Retinal pigment epithelial cell (primary cell): ENCODE measurements at regions not wholly inside any gene's neighbourhood (a gene's known extent, or its start where the extent isn't known, plus 50 kb on each side); places are given as distances from the start of the nearest gene placed in this dataset.
A peak's percentile ranks its signal among the peaks of the same experiment; 100 is the strongest.

Source experiments
- DNase-seq: peaks from one replicate; pipeline ENCODE4 v3.0.0-alpha.2; 2010; ENCODE audit warnings: low read depth
- H3K4me3 ChIP-seq: 2 replicates; pipeline ENCODE4 v1.5.1; 2011; ENCODE audit warnings: mild to moderate bottlenecking, low read length, control low read depth, moderate library complexity
- CTCF ChIP-seq: conservative IDR thresholded peaks from 2 replicates; pipeline ENCODE4 v1.5.1; 2011; ENCODE audit warnings: low read depth, low read length, control low read depth, inconsistent platforms

GRCh38 chr5:8516356-8516755 lies 647.4 kb downstream of the MTRR start:
- DNase-seq: no peak
- no peak for TF ChIP-seq CTCF
- H3K4me3 ChIP-seq: no peak overlapping the region

- DNase-seq: peak; percentile 40
- H3K4me3 ChIP-seq: no peak overlapping the region
- no peak for TF ChIP-seq CTCF
These were observed 648.5 kb downstream of the MTRR start for GRCh38 chr5:8517456-8517855.

- H3K4me3 ChIP-seq: no peak overlapping the region
- DNase-seq: no peak
- no peak for TF ChIP-seq CTCF
These were observed 652.0 kb downstream of the MTRR start for GRCh38 chr5:8520917-8521316.

GRCh38 chr5:8521991-8522390 lies 653.0 kb downstream of the MTRR start:
- DNase-seq: no peak
- no peak for TF ChIP-seq CTCF
- no peak overlapping the region for H3K4me3 ChIP-seq

GRCh38 chr5:8522646-8523045 lies 653.7 kb downstream of the MTRR start:
- DNase-seq: no peak

GRCh38 chr5:8523501-8523900 lies 654.6 kb downstream of the MTRR start:
- no peak for TF ChIP-seq CTCF
- DNase-seq: no peak
- H3K4me3 ChIP-seq: no peak overlapping the region

More at GRCh38 chr5:8522646-8523045, 653.7 kb downstream of the MTRR start:
- no peak overlapping the region for H3K4me3 ChIP-seq
- TF ChIP-seq CTCF: no peak

- H3K4me3 ChIP-seq: no peak overlapping the region
- no peak for DNase-seq
- TF ChIP-seq CTCF: no peak
These were observed 656.9 kb downstream of the MTRR start for GRCh38 chr5:8525819-8526218.
